ENCODE measurements at regions not wholly inside any gene's neighbourhood (a gene's known extent, or its start where the extent isn't known, plus 50 kb on each side); places are given as distances from the start of the nearest gene placed in this dataset.
"Not testable (repeated sequence)": the region's sequence is repeated elsewhere in the genome, so short reads cannot be mapped to it uniquely, and the experiment has no call there.

DNA sequence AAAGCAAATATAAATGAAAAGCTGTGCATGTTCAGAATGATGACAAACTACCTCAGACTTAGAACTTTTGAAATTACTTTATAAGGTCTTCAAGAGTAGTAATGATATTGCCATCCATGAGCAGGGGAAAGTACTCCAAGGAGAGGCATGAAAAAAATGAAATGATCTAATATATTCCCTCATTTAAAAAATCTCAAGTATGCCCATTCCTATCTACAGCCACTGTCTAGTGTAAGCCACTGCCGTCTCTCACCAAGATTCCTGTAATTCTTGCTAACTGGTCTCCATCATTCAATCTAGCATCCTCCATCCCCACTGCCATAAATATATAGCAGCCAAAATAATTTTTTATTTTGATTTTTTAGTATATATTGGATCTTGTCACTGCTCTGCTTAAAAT lies 258.8 kb downstream of the PLOD2 start:
- DNase-seq, result no peak

DNA sequence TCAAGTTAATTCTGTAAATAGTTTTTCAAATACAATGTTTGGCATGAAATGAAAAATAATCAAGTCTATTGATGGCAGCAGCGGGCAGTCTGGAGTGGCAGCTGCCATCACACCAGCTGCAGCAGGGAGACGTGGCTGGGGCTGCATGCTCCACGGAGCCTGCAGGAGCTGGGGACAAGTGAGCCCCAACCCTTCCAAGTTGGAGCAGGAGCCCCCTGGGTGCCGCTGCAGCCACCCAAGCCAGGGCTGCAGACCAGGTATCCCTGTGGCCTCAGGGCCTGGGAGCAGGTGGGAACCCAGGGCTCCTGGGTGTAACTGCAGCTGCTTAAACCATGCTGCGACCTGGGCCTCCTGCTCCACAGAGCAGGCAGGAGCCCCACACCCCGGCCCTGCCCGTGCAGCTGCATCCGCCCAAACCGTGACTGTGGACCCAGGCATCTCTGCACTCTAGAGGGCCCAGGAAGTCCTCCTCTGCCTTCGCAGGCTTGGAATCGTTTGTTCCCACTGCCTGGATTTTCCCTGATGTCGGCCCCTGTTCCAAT lies 257.4 kb downstream of the PLOD2 start:
- DNase-seq, result no peak

DNA sequence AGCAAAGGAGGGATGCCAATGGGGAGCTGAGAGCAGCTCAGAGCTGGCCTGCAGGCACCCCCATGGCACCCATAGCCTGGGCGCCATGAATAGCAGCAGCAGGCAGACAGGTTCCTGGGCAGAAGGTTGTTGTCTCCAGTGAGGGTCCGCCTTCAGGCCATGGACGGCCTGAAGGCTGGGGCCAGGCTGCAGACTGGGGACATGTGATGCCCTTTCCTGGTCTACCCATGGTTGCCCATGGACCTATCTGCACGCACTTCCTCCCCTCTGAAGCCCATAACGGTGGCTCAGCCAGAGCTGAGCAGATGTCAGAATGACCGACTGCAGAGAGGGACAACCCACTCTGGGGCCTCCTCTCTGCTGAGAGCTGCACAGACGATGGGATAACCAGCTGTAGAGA lies 256.8 kb downstream of the PLOD2 start:
- no peak for DNase-seq

DNA sequence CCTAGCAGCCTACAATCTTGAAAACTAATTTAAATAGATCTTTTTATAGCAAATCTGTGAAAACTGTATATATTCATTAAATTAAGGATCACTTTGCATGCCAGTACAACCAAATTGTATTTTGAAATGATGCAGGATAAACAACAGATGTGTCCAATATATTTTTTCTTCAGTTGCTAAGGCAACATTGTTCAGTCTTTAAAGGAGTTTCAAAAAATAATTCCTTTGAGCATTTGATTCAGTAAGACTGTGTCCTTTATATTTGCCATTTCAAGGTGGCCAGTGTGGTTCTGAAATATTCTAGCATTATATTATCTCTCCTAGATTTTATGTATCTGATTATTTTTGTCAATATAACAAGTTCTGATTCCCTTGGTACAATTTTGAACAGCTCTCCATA lies 254.7 kb downstream of the PLOD2 start:
- no peak for DNase-seq

DNA sequence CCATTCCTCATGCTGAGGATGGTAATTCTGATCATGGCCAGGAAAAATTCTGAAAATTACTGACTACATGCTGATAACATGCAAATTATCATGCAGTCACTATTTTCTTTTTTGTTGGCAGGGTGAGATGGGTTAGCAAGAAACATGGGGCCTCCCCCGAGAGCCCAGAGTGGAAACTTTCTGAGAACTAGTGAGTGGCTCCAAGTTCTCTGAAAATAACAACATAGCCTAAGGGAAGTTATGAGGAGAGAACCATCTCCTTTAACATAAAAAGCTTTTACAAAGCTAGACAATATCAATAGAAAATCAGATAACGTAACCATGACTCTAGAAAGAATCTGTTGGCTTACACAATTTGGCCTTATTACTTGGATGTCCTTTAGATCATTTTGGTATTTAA lies 254.2 kb downstream of the PLOD2 start:
- DNase-seq, result no peak

DNA sequence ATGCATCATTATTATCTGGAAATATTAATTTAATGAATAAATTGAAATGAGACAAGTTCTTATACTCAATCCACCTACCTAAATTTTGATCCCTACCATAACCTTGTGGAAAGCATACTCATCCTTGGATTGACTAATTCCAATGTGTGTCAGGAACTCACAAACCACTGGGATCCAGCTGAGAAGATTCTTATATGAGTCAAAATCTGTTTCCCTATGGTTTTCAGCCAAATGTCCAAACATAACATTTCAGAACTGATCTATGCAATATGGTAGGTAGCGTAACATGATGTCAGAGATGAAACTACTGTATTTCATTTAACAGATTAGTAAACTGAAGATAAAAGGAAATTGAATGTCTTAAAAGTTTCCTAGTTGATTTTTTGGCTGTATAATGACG lies 250.0 kb downstream of the PLOD2 start:
- no peak for DNase-seq

DNA sequence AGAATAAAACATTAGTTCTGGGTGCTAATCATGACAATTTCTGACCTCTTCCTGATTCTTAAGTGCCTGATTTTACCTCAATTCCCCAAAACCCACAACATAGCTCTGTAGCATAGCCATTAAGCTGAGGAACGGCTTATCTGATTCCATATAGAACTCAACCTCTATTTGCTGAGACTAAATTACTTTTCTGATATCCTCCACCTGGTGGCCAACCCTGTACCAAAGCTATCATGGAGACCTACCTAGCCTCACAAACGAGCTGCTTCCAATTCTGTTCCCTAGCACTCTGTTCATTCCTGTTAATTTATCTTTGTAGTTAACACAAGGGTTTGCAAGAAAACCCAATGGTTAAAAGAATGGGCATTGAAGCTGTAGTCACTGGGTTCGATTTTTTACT lies 245.2 kb downstream of the PLOD2 start:
- no peak for DNase-seq

DNA sequence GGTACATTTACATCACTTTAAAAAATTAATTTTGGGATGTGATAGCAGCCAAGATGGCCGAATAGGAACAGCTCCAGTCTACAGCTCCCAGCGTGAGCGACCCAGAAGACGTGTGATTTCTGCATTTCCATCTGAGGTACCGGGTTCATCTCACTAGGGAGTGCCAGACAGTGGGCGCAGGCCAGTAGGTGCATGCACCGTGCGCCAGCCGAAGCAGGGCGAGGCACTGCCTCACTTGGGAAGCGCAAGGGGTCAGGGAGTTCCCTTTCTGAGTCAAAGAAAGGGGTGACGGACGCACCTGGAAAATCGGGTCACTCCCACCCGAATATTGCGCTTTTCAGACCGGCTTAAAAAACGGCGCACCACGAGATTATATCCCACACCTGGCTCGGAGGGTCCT lies 233.2 kb downstream of the PLOD2 start:
- DNase-seq, result not testable (repeated sequence)

DNA sequence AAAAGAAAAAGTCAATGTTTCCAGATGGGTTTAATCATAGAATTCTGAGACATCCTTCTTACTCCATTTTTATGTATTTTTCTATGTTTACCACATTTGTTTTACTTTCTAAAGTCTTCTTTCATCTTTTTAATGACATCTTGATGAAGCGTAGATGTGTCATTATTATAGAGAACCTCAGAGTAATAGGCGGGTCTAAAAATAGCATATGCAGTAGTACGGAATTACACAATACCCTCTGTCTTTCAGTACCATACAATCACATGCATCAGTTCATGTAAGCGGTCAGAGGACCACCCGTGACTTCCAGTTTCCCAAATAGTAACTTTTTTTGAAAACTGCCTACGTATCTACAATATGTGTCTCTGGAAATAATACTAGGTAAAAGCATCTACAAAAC lies 224.0 kb downstream of the PLOD2 start:
- no peak for DNase-seq

DNA sequence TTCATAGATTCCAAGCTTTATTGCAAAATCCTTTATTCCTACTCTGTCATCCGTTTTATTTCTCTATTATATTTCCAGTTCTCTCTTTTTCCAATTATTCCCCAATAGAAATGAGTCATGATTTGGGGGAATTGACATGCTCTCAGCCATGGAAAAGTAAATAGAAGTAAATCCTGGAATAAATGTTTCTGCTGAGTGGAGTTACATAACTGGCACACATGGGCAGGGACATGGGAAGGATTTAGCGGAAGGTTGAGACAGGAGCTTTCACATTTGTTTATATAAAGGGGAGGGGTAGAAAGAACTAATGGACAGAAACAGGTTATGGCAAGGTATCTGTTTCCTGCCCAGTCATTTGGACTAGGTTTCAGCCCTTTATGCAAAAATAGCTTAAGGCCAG lies 221.6 kb downstream of the PLOD2 start:
- DNase-seq, result no peak

DNA sequence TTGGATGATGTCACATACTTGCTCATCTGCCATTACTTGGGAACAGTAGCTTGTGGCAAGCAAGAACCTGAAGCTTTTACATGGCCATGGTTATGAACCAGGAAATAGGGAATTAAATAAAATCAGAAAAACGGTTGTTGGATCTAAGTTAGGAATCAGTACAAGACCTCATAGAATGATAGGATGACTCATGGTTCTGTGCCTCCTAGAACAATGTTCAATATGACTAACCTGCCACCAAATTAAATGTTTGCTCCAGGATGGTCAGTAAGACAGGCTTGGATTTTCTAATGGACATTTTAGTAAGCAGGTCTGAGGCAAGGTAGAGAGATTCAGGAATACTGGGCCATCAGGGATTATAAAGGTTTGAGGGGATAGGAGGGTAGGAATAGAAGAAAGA lies 218.9 kb downstream of the PLOD2 start:
- DNase-seq, result no peak

DNA sequence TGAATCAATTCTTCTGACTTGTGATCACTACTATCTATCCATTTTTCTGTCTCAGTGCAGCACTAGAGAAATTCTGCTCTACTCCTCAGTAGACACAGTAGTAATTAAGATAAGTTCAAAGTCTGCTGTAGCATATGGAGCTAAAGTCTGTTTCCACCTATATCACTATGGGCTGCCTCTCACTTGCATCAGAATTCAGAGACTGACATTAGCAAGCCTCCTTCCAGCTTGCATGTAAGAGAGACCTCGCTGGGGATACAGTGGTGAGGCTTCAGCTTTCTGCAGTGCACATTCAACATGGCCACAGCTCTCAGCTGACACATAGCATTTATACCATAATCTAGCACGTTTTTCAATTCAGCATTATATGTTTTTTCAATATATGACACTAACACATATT lies 217.0 kb downstream of the PLOD2 start:
- no peak for DNase-seq

DNA sequence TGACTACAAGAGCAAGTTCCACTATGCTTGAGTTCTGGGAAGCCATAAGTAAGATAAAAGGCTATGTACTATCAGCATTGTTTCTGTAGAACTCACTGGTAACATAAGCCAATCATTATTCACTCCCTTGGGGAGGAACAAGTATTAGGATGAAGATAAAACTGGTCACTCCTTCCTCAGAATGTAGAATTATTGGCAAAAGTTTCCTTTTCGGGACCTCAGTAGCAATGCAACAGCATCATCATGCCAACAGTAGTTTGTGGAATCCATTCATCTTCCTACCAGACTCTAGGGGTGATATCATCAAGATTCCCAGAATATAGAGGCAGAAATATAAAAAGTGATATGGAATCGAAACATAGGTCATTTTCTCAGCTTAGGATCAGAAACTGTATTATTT lies 209.5 kb downstream of the PLOD2 start:
- no peak for DNase-seq

DNA sequence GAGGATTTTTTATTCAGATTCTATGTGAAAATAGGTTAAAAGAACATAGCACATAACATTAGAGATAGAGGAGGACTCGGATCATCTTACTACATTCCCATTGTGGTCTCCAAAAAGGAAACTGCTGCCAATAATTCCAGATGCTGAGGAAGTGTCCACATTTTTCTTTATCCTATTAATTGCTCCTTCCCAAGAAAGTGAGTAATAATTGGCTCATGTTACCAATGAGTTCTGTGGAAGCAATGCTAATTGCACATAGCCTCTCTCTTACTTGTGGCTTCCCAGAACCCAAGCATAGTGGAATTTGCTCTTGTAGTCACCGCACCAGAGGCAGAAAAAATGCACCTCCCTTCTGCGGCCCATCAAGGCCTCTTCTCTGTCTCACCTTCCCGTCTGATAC lies 208.4 kb downstream of the PLOD2 start:
- DNase-seq, result no peak

DNA sequence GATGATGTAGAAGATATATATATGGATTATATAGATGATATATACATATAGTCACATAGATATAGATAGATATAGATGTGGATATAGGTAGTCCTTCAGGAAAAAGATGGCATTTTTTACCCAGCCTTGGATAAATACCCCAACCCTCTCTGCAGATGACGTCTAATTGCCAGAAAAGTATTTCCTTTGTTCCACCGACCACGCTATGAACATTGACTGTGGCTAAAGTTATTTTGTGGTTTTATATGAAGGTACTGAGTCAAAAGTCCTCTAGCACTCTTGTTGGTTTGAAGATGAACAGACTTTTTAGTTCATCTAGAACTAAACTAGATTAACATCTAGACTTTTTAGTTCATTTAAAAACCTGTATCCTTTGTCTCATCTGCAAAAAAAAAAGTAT lies 207.7 kb downstream of the PLOD2 start:
- DNase-seq, result no peak

DNA sequence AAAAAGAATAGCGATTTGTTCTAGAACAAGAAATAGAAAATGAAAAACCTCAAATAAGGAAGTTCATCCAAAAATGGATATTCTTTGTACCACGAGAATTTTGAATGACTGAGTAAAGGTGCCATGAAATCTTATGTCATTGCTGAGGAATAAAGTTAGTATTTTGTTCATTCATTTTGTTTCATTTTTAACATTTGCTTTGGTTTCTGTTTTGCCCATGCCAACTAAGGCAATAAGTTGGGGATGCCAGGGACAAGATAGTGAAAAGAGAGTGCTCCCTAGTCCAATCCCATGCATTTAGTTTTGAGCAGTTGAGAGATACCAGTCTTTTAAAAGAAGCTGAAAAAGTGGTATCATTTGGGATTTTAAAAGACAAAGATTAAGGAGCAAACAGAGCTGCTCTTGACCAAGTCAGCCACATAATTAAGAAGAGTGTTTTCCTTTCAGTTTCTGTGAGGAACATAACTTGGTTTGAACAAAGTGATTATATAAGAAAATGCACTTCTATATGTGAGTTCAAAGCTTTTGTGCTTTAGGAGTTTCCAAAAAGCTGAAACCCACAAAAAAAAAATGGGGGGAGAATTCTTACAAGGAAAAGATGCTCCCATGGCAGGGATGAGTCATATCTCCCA lies 201.4 kb downstream of the PLOD2 start:
- no peak for DNase-seq

DNA sequence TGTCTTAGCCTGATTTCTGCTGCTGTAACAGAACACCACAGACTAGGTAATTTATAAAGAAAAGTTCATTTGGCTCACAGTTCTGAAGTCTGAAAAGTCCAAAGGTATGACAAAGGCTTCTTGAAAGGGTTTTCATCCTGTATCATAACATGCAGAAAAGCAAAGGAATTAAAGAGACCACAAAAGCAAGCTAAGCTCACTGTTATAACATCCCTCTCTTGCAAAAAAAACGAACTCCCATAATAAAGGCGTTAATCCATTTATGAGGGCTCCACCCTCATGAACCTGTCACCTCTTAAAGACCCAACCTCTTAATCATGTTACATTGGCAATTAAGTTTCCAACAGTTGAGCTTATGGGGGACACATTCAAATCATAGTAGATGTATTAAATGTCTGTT lies 197.9 kb downstream of the PLOD2 start:
- DNase-seq, result no peak

DNA sequence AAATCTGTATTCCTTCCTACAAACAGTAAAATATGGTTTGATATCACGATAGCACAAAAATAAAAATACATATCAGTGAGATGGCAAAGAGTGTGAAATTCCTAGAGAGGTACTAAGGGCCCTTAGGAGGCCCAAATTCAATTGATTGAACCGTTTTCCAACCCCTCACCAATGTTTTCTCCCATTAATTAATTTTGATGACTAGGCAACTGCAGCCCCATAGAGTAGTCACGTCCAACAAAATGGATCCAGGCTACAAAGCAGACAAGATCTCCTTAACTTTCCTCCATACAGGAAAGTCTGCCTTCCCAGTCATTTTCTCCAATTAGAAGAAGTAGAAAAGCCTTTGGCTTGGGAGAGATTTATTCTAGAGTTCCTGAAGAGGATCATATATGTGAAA lies 193.9 kb downstream of the PLOD2 start:
- no peak for DNase-seq

DNA sequence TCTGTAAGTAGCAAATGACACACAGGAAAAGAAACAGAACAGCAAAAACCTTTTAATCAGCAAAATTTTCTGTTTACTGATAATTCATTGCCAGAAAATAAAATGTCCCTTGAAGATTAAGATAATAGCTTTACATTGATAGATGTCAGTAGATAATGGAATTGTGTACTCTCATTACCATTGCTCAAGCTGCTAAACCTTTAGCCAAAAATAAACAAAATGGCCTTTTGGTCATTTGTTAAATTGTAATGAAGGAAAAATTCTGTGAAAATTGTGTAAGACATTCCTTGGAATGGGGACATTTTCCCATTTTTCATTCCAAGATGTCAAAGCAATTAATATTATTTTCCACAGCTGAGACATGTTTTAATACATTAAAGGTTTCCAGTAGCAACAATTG lies 189.8 kb downstream of the PLOD2 start:
- DNase-seq, result no peak

DNA sequence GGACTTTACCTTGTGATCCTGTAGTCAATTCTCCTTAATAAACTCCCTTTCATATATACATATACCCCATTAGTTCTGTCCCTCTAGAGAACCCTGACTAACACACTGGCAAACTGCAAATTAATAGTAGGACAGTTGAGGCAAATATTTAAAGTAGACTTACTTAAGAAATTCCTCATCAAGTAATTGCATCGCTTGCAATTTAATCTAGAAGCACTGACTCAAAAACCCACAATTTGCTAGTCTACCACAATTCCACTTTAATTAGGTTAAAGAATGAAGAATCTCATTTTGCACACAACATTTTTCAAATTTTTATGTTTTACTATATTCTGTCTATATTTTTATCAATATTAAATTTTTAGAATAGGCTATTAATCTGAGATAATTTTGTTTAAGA lies 188.1 kb downstream of the PLOD2 start:
- no peak for DNase-seq

DNA sequence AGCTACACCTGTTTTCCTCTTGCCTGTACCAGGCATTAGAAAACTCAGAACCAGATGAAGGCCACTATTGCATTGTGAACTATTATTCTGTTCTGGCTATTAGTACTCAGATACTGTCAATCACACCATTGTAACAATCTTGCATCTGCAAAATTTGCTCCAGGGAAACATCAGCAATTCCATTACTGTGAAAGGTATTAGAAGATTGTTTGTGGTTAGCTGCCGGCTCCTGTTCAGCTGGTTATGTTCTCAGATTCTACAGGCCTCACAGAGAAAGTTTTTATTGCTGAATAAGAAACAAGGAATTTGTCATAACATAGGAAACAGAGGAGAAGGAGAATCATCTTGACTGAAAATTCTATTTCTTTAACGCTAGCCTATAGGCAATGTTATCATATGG lies 179.9 kb downstream of the PLOD2 start:
- DNase-seq, result no peak

DNA sequence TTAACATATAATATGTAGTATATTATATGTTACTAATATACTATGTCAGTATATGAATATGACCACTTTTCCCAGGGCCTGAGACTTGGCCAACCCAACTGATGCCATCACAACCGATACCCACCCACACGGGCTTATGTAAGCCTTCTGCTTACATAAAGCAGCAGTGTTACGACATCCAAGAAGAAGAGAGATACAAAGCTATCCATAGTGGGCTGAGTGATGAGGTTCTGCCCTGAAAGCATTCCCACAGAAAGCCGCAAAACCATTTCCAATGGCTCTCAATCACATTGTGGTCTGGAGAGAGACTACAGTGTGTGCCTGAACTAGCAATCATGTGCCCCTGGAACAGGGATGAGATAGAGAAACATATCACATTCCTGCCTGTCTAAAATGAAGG lies 177.9 kb downstream of the PLOD2 start:
- no peak for DNase-seq

Measured in CD4-positive, alpha-beta T cell treated with Interferon gamma for 1 hour (primary cell).